ENCODE measurements at regions not wholly inside any gene's neighbourhood (a gene's known extent, or its start where the extent isn't known, plus 50 kb on each side); places are given as distances from the start of the nearest gene placed in this dataset.

GRCh38 chr11:106236295-106236694 lies 158.8 kb downstream of the AASDHPPT start:
- no peaks in the 10 kb centered on the region for H3K9me1 ChIP-seq (replicated peaks; ENCODE audit: control insufficient read depth, extremely low read depth, insufficient read depth, low read length)
- H3K27me3 ChIP-seq (ENCODE audit: control insufficient read depth in 2 of 2, insufficient read depth in 2 of 2, low read length in 2 of 2): no peaks in the 10 kb centered on the region
- H3K4me2 ChIP-seq (ENCODE audit: insufficient read depth, low read length): no peak overlapping the region
- no TSS peak for BruUV-seq (replicated peaks)
- H3K4me1 ChIP-seq (ENCODE audit: control insufficient read depth, extremely low read depth, insufficient read depth, low read length): no peaks in the 10 kb centered on the region
- dilution Hi-C loops (cut with MboI; ENCODE audit: extremely low pct_ligation_motif_present, low sequenced_read_pairs): no loop called here
- no peak for FAIRE-seq
- no peaks in the 10 kb centered on the region for H3K9me3 ChIP-seq (replicated peaks; ENCODE audit: control insufficient read depth, insufficient read depth, low read length)
- no peak overlapping the region for H3K4me3 ChIP-seq (replicated peaks in 1 of 3; ENCODE audit: insufficient read depth in 1 of 3, low read depth in 1 of 3, low read length in 3 of 3)
- DNase-seq (ENCODE audit: low read depth, low spot score): no peak
- ChIA-PET CTCF (no interaction called here), POLR2A (no interaction called here)
- no peak for TF ChIP-seq POLR2AphosphoS5 (IDR thresholded peaks at IDR 0.05; ENCODE audit: insufficient read depth, low read depth, low read length)
- TF ChIP-seq MYC (IDR thresholded peaks at IDR 0.05; ENCODE audit: low read depth, low read length): no peak
- no peak for TF ChIP-seq GATA2 (IDR thresholded peaks at IDR 0.05; ENCODE audit: insufficient read depth, insufficient read length, low read depth, low read length)
- TF ChIP-seq JUN (IDR thresholded peaks at IDR 0.05; ENCODE audit: borderline replicate concordance, insufficient read depth, insufficient read length, low read depth): no peak
- no peak for TF ChIP-seq MAX (IDR thresholded peaks at IDR 0.05; ENCODE audit: insufficient read depth, insufficient read length)
- TF ChIP-seq EZH2 (IDR thresholded peaks at IDR 0.05; ENCODE audit: borderline replicate concordance, low read depth, low read length, severe bottlenecking): no peak
- no peak for TF ChIP-seq CTCF (IDR thresholded peaks at IDR 0.05; ENCODE audit: extremely low read depth in 1 of 2, insufficient read depth in 1 of 2, low read depth in 1 of 2, low read length in 2 of 2)
- TF ChIP-seq FOS (IDR thresholded peaks at IDR 0.05; ENCODE audit: borderline replicate concordance, insufficient read depth, low read length): no peak
- no peak for TF ChIP-seq POLR2A (IDR thresholded peaks at IDR 0.05; ENCODE audit: low read depth, low read length)
- no peak overlapping the region for H3K27ac ChIP-seq (ENCODE audit: insufficient read depth, low read depth, low read length)
- H4K20me1 ChIP-seq (replicated peaks; ENCODE audit: control insufficient read depth, extremely low read depth, insufficient read depth, low read length): no peaks in the 10 kb centered on the region
- intact Hi-C loops (cut with micrococcal nuclease): no loop called here
- no peak overlapping the region for H2AFZ ChIP-seq (ENCODE audit: low read depth, low read length)
- H3K36me3 ChIP-seq (ENCODE audit: control insufficient read depth in 2 of 2, extremely low read depth in 1 of 2, insufficient read depth in 2 of 2, low read length in 2 of 2): no peaks in the 10 kb centered on the region
- no peaks in the 10 kb centered on the region for H3K79me2 ChIP-seq (ENCODE audit: control insufficient read depth, insufficient read depth, low read length)
- H3K9ac ChIP-seq (replicated peaks; ENCODE audit: extremely low read depth, insufficient read depth, low read length): no peak overlapping the region

Measured in endothelial cell of umbilical vein (primary cell).